Left ventricle myocardium inferior (tissue), 1 donor: ENCODE measurements at regions not wholly inside any gene's neighbourhood (a gene's known extent, or its start where the extent isn't known, plus 50 kb on each side); places are given as distances from the start of the nearest gene placed in this dataset.

Experiments
- DNase-seq: peaks from one replicate; pipeline ENCODE4 v3.0.0-alpha.2; 2020
- H3K27ac ChIP-seq: fragments of 200-600 bp; replicated peaks from 2 replicates; pipeline ENCODE4 v1.8.0; 2021
- H3K27me3 ChIP-seq: fragments of 200-600 bp; 2 replicates; pipeline ENCODE4 v1.8.0; 2021; ENCODE audit warnings: low read depth
- H3K36me3 ChIP-seq: fragments of 200-600 bp; 2 replicates; pipeline ENCODE4 v1.8.0; 2021
- H3K4me1 ChIP-seq: fragments of 200-600 bp; 2 replicates; pipeline ENCODE4 v1.8.0; 2021
- H3K4me3 ChIP-seq: fragments of 200-600 bp; 2 replicates; pipeline ENCODE4 v1.8.0; 2021; ENCODE audit warnings: mild to moderate bottlenecking, moderate library complexity
- H3K9me3 ChIP-seq: fragments of 200-600 bp; replicated peaks from 2 replicates; pipeline ENCODE4 v1.8.0; 2021
- CTCF ChIP-seq: fragments of 200-600 bp; IDR thresholded peaks from 2 replicates; pipeline ENCODE4 v1.8.0; 2021; ENCODE audit warnings: antibody characterized with exemption, mild to moderate bottlenecking, borderline replicate concordance
- intact Hi-C: fragments of 100-400 bp; cut with micrococcal nuclease; formaldehyde crosslinking; loops from one replicate; pipeline ENCODE4 v1.11.0; 2022
- donor health status: DM: no; HTN: yes; CAD: no; lungs with severe emphysema.

GRCh38 chr1:54459726-54460191 is 53.6 kb upstream of the SSBP3 start:
- Histone ChIP-seq H3K4me3 (no peak overlapping the region), H3K36me3 (no peaks in the 10 kb centered on the region), H3K4me1 (peaks cover 29% of the 10 kb centered on the region), H3K27me3 (no peaks in the 10 kb centered on the region), H3K27ac (no peak overlapping the region), H3K9me3 (no peaks in the 10 kb centered on the region)
- intact Hi-C loops: no loop called here
- no peak for DNase-seq
- TF ChIP-seq CTCF: no peak

GRCh38 chr1:54459140-54459539 is 52.9 kb upstream of the SSBP3 start:
- Histone ChIP-seq H3K9me3 (no peaks in the 10 kb centered on the region), H3K4me1 (peaks cover 23% of the 10 kb centered on the region), H3K4me3 (no peak overlapping the region), H3K27ac (no peak overlapping the region), H3K27me3 (no peaks in the 10 kb centered on the region), H3K36me3 (no peaks in the 10 kb centered on the region)
- no peak for DNase-seq
- intact Hi-C loops: no loop called here
- no peak for TF ChIP-seq CTCF

GRCh38 chr1:54456921-54457529 is 50.8 kb upstream of the SSBP3 start:
- Histone ChIP-seq H3K9me3 (no peaks in the 10 kb centered on the region), H3K27ac (no peak overlapping the region), H3K4me1 (peaks cover 8% of the 10 kb centered on the region), H3K36me3 (no peaks in the 10 kb centered on the region), H3K4me3 (no peak overlapping the region), H3K27me3 (no peaks in the 10 kb centered on the region)
- TF ChIP-seq CTCF: no peak
- intact Hi-C loops: no loop called here
- no peak for DNase-seq

GRCh38 chr1:54456361-54456760 is 50.2 kb upstream of the SSBP3 start:
- intact Hi-C loops: no loop called here
- H3K9me3 ChIP-seq: no peaks in the 10 kb centered on the region
- H3K36me3 ChIP-seq: no peaks in the 10 kb centered on the region
- no peaks in the 10 kb centered on the region for H3K27me3 ChIP-seq
- no peak overlapping the region for H3K27ac ChIP-seq
- TF ChIP-seq CTCF: no peak
- H3K4me1 ChIP-seq: peaks cover 8% of the 10 kb centered on the region
- no peak overlapping the region for H3K4me3 ChIP-seq
- DNase-seq: no peak
